ENCODE measurements at regions not wholly inside any gene's neighbourhood (a gene's known extent, or its start where the extent isn't known, plus 50 kb on each side); places are given as distances from the start of the nearest gene placed in this dataset.

- Histone ChIP-seq H3K4me3 (ENCODE audit: low read length) (no peak overlapping the region), H3K79me2 (replicated peaks; ENCODE audit: insufficient read depth, low read length) (no peaks in the 10 kb centered on the region), H3K9me3 (ENCODE audit: low read length) (no peaks in the 10 kb centered on the region), H3K27me3 (ENCODE audit: insufficient read depth, low read depth, low read length) (no peaks in the 10 kb centered on the region), H3K9me2 (ENCODE audit: insufficient read depth, low read length) (no peaks in the 10 kb centered on the region), H3K9ac (ENCODE audit: low read length) (no peak overlapping the region), H3K36me3 (ENCODE audit: insufficient read depth, low read length) (no peaks in the 10 kb centered on the region), H3K4me2 (ENCODE audit: low read length) (no peak overlapping the region), H4K20me1 (ENCODE audit: insufficient read depth) (no peaks in the 10 kb centered on the region), H3F3A (ENCODE audit: insufficient read depth, low read length, poor library complexity, severe bottlenecking) (no peaks in the 10 kb centered on the region), H2AFZ (ENCODE audit: low read depth, low read length) (no peak overlapping the region), H3K27ac (ENCODE audit: low read length) (no peak overlapping the region)
- TF ChIP-seq EP300 (conservative IDR thresholded peaks at IDR 0.05; ENCODE audit: poor library complexity, severe bottlenecking) (no peak), EZH2 (IDR thresholded peaks at IDR 0.05; ENCODE audit: borderline replicate concordance, insufficient read depth, low read length, poor library complexity, severe bottlenecking) (no peak), REST (IDR thresholded peaks at IDR 0.05; ENCODE audit: borderline replicate concordance) (no peak), RAD21 (conservative IDR thresholded peaks at IDR 0.05) (no peak), POLR2AphosphoS5 (IDR thresholded peaks at IDR 0.05) (no peak), CTCF (IDR thresholded peaks at IDR 0.05; ENCODE audit: poor library complexity, severe bottlenecking) (no peak), MXI1 (conservative IDR thresholded peaks at IDR 0.05; ENCODE audit: poor library complexity, severe bottlenecking) (no peak), SMC3 (conservative IDR thresholded peaks at IDR 0.05; ENCODE audit: poor library complexity) (no peak), TAF1 (IDR thresholded peaks at IDR 0.05; ENCODE audit: low read depth) (no peak)
Observed at GRCh38 chr1:208601561-208601960, 357.4 kb upstream of the PLXNA2 start.

- Histone ChIP-seq H3K9ac (ENCODE audit: low read length) (no peak overlapping the region), H4K20me1 (ENCODE audit: insufficient read depth) (no peaks in the 10 kb centered on the region), H3K4me3 (ENCODE audit: low read length) (no peak overlapping the region), H3K9me3 (ENCODE audit: low read length) (no peaks in the 10 kb centered on the region), H3K9me2 (ENCODE audit: insufficient read depth, low read length) (no peaks in the 10 kb centered on the region), H3F3A (ENCODE audit: insufficient read depth, low read length, poor library complexity, severe bottlenecking) (no peaks in the 10 kb centered on the region), H3K27ac (ENCODE audit: low read length) (no peak overlapping the region), H3K79me2 (replicated peaks; ENCODE audit: insufficient read depth, low read length) (no peaks in the 10 kb centered on the region), H3K27me3 (ENCODE audit: insufficient read depth, low read depth, low read length) (no peaks in the 10 kb centered on the region), H2AFZ (ENCODE audit: low read depth, low read length) (no peak overlapping the region), H3K36me3 (ENCODE audit: insufficient read depth, low read length) (no peaks in the 10 kb centered on the region), H3K4me2 (ENCODE audit: low read length) (no peak overlapping the region)
- TF ChIP-seq SMC3 (conservative IDR thresholded peaks at IDR 0.05; ENCODE audit: poor library complexity) (no peak), RAD21 (conservative IDR thresholded peaks at IDR 0.05) (no peak), CTCF (IDR thresholded peaks at IDR 0.05; ENCODE audit: poor library complexity, severe bottlenecking) (no peak), EZH2 (IDR thresholded peaks at IDR 0.05; ENCODE audit: borderline replicate concordance, insufficient read depth, low read length, poor library complexity, severe bottlenecking) (no peak), EP300 (conservative IDR thresholded peaks at IDR 0.05; ENCODE audit: poor library complexity, severe bottlenecking) (no peak), REST (IDR thresholded peaks at IDR 0.05; ENCODE audit: borderline replicate concordance) (no peak), TAF1 (IDR thresholded peaks at IDR 0.05; ENCODE audit: low read depth) (no peak), MXI1 (conservative IDR thresholded peaks at IDR 0.05; ENCODE audit: poor library complexity, severe bottlenecking) (no peak), POLR2AphosphoS5 (IDR thresholded peaks at IDR 0.05) (no peak)
Observed at GRCh38 chr1:208603721-208604120, 359.5 kb upstream of the PLXNA2 start.
